Suprapubic skin (tissue), 2 donors: ENCODE measurements at regions not wholly inside any gene's neighbourhood (a gene's known extent, or its start where the extent isn't known, plus 50 kb on each side); places are given as distances from the start of the nearest gene placed in this dataset.

Source experiments
- EP300 ChIP-seq: sonication (generic); formaldehyde crosslinking; IDR thresholded peaks from one replicate; pipeline ENCODE4 v1.6.1; 2017; ENCODE audit warnings: antibody characterized with exemption
- POLR2A ChIP-seq, 2 donors: fragments of 450-650 bp; IDR thresholded peaks; one replicate each; pipeline ENCODE4 v1.6.1; 2017; ENCODE audit warnings: antibody characterized with exemption in 2 of 2, mild to moderate bottlenecking in 2 of 2, moderate library complexity in 2 of 2

GRCh38 chr5:145587710-145588109 lies 247.4 kb downstream of the PRELID2 start:
- no peak for TF ChIP-seq EP300
- TF ChIP-seq POLR2A (IDR thresholded peaks at IDR 0.05), result no peak
